ENCODE measurements at regions not wholly inside any gene's neighbourhood (a gene's known extent, or its start where the extent isn't known, plus 50 kb on each side); places are given as distances from the start of the nearest gene placed in this dataset.

GRCh38 chr2:128490881-128491691 lies 172.4 kb upstream of the HS6ST1 start (continued):
- TF ChIP-seq ARID4B (CRISPR knock-in tag; IDR thresholded peaks at IDR 0.05) (no peak), NR4A1 (CRISPR knock-in tag; IDR thresholded peaks at IDR 0.05) (no peak), NR4A1 (tag; IDR thresholded peaks at IDR 0.05) (no peak)

- no peak overlapping the region for H2AFZ ChIP-seq (ENCODE audit: low read depth, low read length)
- intact Hi-C loops (cut with micrococcal nuclease) (no loop called here), in situ Hi-C loops (cut with MboI) (no loop called here)
- DNase-seq (ENCODE audit: extremely low read depth in 1 of 4, low spot score in 3 of 4) (no peak), FAIRE-seq (no peak), ATAC-seq (no peak)
- H3K9ac ChIP-seq (ENCODE audit: insufficient read depth in 1 of 2, low read depth in 2 of 2, low read length in 2 of 2): no peak overlapping the region
- H3K4me2 ChIP-seq (ENCODE audit: insufficient read depth, low read length): no peak overlapping the region
- no peaks in the 10 kb centered on the region for H3K9me3 ChIP-seq (replicated peaks; ENCODE audit: control insufficient read depth, insufficient read depth, low read depth, low read length)
- H3K4me3 ChIP-seq: no peak overlapping the region
- no peak overlapping the region for H3K27ac ChIP-seq (ENCODE audit: extremely low read depth, low read depth, low read length)
- no peaks in the 10 kb centered on the region for H3K9me1 ChIP-seq (ENCODE audit: control insufficient read depth, insufficient read depth, low read length)
- H3K36me3 ChIP-seq (ENCODE audit: control insufficient read depth, insufficient read depth, low read length): no peaks in the 10 kb centered on the region
- ChIA-PET POLR2A (interaction anchor here (0.5 kb wide), 1 partner anchor 60 kb away, joined by 3 read pairs; no protein-coding TSS in a partner anchor), CTCF (ENCODE audit: low intra/inter-chr PET ratio) (no interaction called here)
- WGBS (ENCODE audit: insufficient coverage, low coverage, missing lambda C conversion rate): 4% methylated on average over 7 of the region's 7 CpGs
- no TSS peak for BruUV-seq (replicated peaks)
- H4K20me1 ChIP-seq (replicated peaks; ENCODE audit: control insufficient read depth, insufficient read depth, low read length): peaks cover 11% of the 10 kb centered on the region; the same call in 1 of the 2 replicates
- H3K79me2 ChIP-seq (ENCODE audit: control insufficient read depth, insufficient read depth, low read length): no peaks in the 10 kb centered on the region
- H3K4me1 ChIP-seq (replicated peaks in 1 of 2; ENCODE audit: control insufficient read depth in 2 of 2, insufficient read depth in 2 of 2, low read length in 2 of 2): peaks cover 0 to 9% of the 10 kb centered on the region in 2 experiments; a peak in 2 of 5 replicates
- peaks cover 0 to 48% of the 10 kb centered on the region in 2 experiments; a peak in 2 of 5 replicates for H3K27me3 ChIP-seq (ENCODE audit: control insufficient read depth in 2 of 2, insufficient read depth in 2 of 2, low read length in 2 of 2)
- no peak for TF ChIP-seq ZKSCAN1 (IDR thresholded peaks at IDR 0.05; ENCODE audit: low read depth, low read length)
- no peak for TF ChIP-seq U2AF1 (optimal IDR thresholded peaks at IDR 0.05; ENCODE audit: low read depth, low read length)
- no peak for TF ChIP-seq FOXA1 (IDR thresholded peaks at IDR 0.05; ENCODE audit: borderline replicate concordance)
- TF ChIP-seq ZNF407 (IDR thresholded peaks at IDR 0.05; ENCODE audit: low read depth): no peak
Observed at GRCh38 chr2:128491692-128492244, 173.1 kb upstream of the HS6ST1 start.
